ENCODE measurements at regions not wholly inside any gene's neighbourhood (a gene's known extent, or its start where the extent isn't known, plus 50 kb on each side); places are given as distances from the start of the nearest gene placed in this dataset.

- TF ChIP-seq EZH2phosphoT487 (IDR thresholded peaks at IDR 0.05; ENCODE audit: borderline replicate concordance) (no peak), CTCF (conservative IDR thresholded peaks at IDR 0.05; ENCODE audit: low read length) (no peak)
- no peak overlapping the region for H2AFZ ChIP-seq (ENCODE audit: low read length)
- H3K9me3 ChIP-seq (ENCODE audit: insufficient read depth, low read depth, low read length) = no peaks in the 10 kb centered on the region
- no peaks in the 10 kb centered on the region for H3F3A ChIP-seq (ENCODE audit: low read depth)
- no peaks in the 10 kb centered on the region for H3K4me1 ChIP-seq (ENCODE audit: insufficient read depth, low read length, poor library complexity, severe bottlenecking)
- no peak overlapping the region for H3K9ac ChIP-seq (ENCODE audit: low read depth, low read length, poor library complexity, severe bottlenecking)
- H3K4me3 ChIP-seq (ENCODE audit: low read length, poor library complexity, severe bottlenecking) = no peak overlapping the region
- H3K4me2 ChIP-seq (ENCODE audit: low read depth, low read length, poor library complexity, severe bottlenecking) = no peak overlapping the region
- H3K9me2 ChIP-seq (replicated peaks; ENCODE audit: low read depth, low read length) = no peaks in the 10 kb centered on the region
- no peaks in the 10 kb centered on the region for H3K27me3 ChIP-seq (ENCODE audit: insufficient read depth, low read length, poor library complexity, severe bottlenecking)
- H3K36me3 ChIP-seq (ENCODE audit: insufficient read depth, low read length) = no peaks in the 10 kb centered on the region
- no peaks in the 10 kb centered on the region for H4K20me1 ChIP-seq (ENCODE audit: insufficient read depth, low read length, poor library complexity, severe bottlenecking)
- no peaks in the 10 kb centered on the region for H3K79me2 ChIP-seq (ENCODE audit: insufficient read depth, low read length)
Observed at GRCh38 chr2:83534416-83534815, 924.7 kb downstream of the SUCLG1 start.

- no peaks in the 10 kb centered on the region for H3K9me2 ChIP-seq (replicated peaks; ENCODE audit: low read depth, low read length)
- H3K4me2 ChIP-seq (ENCODE audit: low read depth, low read length, poor library complexity, severe bottlenecking) = no peak overlapping the region
- no peaks in the 10 kb centered on the region for H3K79me2 ChIP-seq (ENCODE audit: insufficient read depth, low read length)
- no peaks in the 10 kb centered on the region for H3K9me3 ChIP-seq (ENCODE audit: insufficient read depth, low read depth, low read length)
- no peaks in the 10 kb centered on the region for H3K4me1 ChIP-seq (ENCODE audit: insufficient read depth, low read length, poor library complexity, severe bottlenecking)
- no peaks in the 10 kb centered on the region for H3K27me3 ChIP-seq (ENCODE audit: insufficient read depth, low read length, poor library complexity, severe bottlenecking)
- no peaks in the 10 kb centered on the region for H3F3A ChIP-seq (ENCODE audit: low read depth)
- no peaks in the 10 kb centered on the region for H3K36me3 ChIP-seq (ENCODE audit: insufficient read depth, low read length)
- H4K20me1 ChIP-seq (ENCODE audit: insufficient read depth, low read length, poor library complexity, severe bottlenecking) = no peaks in the 10 kb centered on the region
- no peak overlapping the region for H2AFZ ChIP-seq (ENCODE audit: low read length)
- no peak for TF ChIP-seq CTCF (conservative IDR thresholded peaks at IDR 0.05; ENCODE audit: low read length)
- no peak for TF ChIP-seq EZH2phosphoT487 (IDR thresholded peaks at IDR 0.05; ENCODE audit: borderline replicate concordance)
- no peak overlapping the region for H3K9ac ChIP-seq (ENCODE audit: low read depth, low read length, poor library complexity, severe bottlenecking)
- H3K4me3 ChIP-seq (ENCODE audit: low read length, poor library complexity, severe bottlenecking) = no peak overlapping the region
Observed at GRCh38 chr2:83531206-83531826, 927.8 kb downstream of the SUCLG1 start.

GRCh38 chr2:83528767-83529166 is 930.3 kb downstream of the SUCLG1 start:
- no peak overlapping the region for H3K4me3 ChIP-seq (ENCODE audit: low read length, poor library complexity, severe bottlenecking)
- H3F3A ChIP-seq (ENCODE audit: low read depth) = no peaks in the 10 kb centered on the region
- no peak overlapping the region for H3K9ac ChIP-seq (ENCODE audit: low read depth, low read length, poor library complexity, severe bottlenecking)
- no peak overlapping the region for H3K4me2 ChIP-seq (ENCODE audit: low read depth, low read length, poor library complexity, severe bottlenecking)
- no peaks in the 10 kb centered on the region for H3K27me3 ChIP-seq (ENCODE audit: insufficient read depth, low read length, poor library complexity, severe bottlenecking)
- no peaks in the 10 kb centered on the region for H4K20me1 ChIP-seq (ENCODE audit: insufficient read depth, low read length, poor library complexity, severe bottlenecking)
- no peaks in the 10 kb centered on the region for H3K9me2 ChIP-seq (replicated peaks; ENCODE audit: low read depth, low read length)
- no peaks in the 10 kb centered on the region for H3K4me1 ChIP-seq (ENCODE audit: insufficient read depth, low read length, poor library complexity, severe bottlenecking)
- no peaks in the 10 kb centered on the region for H3K79me2 ChIP-seq (ENCODE audit: insufficient read depth, low read length)
- H3K36me3 ChIP-seq (ENCODE audit: insufficient read depth, low read length) = no peaks in the 10 kb centered on the region
- H3K9me3 ChIP-seq (ENCODE audit: insufficient read depth, low read depth, low read length) = no peaks in the 10 kb centered on the region
- TF ChIP-seq EZH2phosphoT487 (IDR thresholded peaks at IDR 0.05; ENCODE audit: borderline replicate concordance) (no peak), CTCF (conservative IDR thresholded peaks at IDR 0.05; ENCODE audit: low read length) (no peak)
- no peak overlapping the region for H2AFZ ChIP-seq (ENCODE audit: low read length)

All from Loucy (cell line).